ENCODE measurements at regions not wholly inside any gene's neighbourhood (a gene's known extent, or its start where the extent isn't known, plus 50 kb on each side); places are given as distances from the start of the nearest gene placed in this dataset.
"Not testable (repeated sequence)": the region's sequence is repeated elsewhere in the genome, so short reads cannot be mapped to it uniquely, and the experiment has no call there.

DNA sequence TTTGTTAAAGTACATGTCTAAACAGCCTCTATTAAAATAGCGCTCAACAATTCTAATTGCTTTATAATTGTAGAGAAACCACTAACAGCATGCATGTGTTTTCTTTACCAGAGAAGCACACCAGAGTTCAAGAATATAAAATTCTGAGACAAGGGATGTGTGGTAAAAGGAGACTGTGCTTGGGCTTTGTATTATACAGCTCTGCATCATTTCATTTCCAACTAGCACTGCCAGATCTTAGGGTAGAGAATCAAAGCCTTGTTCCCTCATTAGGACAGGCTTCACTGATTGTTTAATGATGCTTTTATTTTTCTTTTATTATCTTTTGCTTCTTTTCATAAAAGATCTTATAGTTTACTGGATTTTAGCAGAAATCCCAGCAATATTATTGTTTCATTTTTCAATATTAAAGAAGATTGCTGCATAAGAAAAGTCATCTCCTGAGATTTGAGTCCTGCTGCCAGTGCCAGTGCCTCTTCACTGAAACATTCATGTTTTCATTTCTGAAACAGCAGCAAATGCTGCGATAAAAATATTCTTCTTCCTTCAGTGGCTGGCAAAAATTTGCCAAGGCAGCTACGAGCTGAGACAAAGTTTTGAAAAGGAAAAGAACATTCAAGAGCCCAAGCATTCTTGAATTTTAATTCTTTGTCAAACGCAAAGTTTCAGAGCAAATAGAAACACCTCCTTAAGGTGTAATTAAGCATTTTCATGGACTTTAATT is 491.0 kb upstream of the PIK3R1 start:
- H3K27me3 ChIP-seq (ENCODE audit: insufficient read depth, low read depth) = no peaks in the 10 kb centered on the region
- intact Hi-C loops (cut with micrococcal nuclease; ENCODE audit: unreplicated experiment) = no loop called here
- no peaks in the 10 kb centered on the region for H3K4me1 ChIP-seq (replicated peaks; ENCODE audit: insufficient read depth)
- H3K9me2 ChIP-seq (ENCODE audit: insufficient read depth) = no peaks in the 10 kb centered on the region; the same call in 1 of the 2 replicates
- H3K4me3 ChIP-seq = no peak overlapping the region
- no peaks in the 10 kb centered on the region for H3K79me2 ChIP-seq (ENCODE audit: low read depth)
- CTCF ChIA-PET = no interaction called here
- no peak for TF ChIP-seq EZH2 (IDR thresholded peaks at IDR 0.05; ENCODE audit: low read depth)
- TF ChIP-seq, protein P1, sequence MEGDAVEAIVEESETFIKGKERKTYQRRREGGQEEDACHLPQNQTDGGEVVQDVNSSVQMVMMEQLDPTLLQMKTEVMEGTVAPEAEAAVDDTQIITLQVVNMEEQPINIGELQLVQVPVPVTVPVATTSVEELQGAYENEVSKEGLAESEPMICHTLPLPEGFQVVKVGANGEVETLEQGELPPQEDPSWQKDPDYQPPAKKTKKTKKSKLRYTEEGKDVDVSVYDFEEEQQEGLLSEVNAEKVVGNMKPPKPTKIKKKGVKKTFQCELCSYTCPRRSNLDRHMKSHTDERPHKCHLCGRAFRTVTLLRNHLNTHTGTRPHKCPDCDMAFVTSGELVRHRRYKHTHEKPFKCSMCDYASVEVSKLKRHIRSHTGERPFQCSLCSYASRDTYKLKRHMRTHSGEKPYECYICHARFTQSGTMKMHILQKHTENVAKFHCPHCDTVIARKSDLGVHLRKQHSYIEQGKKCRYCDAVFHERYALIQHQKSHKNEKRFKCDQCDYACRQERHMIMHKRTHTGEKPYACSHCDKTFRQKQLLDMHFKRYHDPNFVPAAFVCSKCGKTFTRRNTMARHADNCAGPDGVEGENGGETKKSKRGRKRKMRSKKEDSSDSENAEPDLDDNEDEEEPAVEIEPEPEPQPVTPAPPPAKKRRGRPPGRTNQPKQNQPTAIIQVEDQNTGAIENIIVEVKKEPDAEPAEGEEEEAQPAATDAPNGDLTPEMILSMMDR (conservative IDR thresholded peaks at IDR 0.05) = no peak
- H3K27ac ChIP-seq = no peak overlapping the region
- H3K36me3 ChIP-seq (ENCODE audit: low read depth) = no peaks in the 10 kb centered on the region
- POLR2A ChIA-PET (ENCODE audit: unreplicated experiment) = no interaction called here
- DNase-seq = no peak
- H3K9me3 ChIP-seq (ENCODE audit: insufficient read depth, low read depth) = no peaks in the 10 kb centered on the region
- H2AFZ ChIP-seq = no peak overlapping the region
- no peak overlapping the region for H3K4me2 ChIP-seq
- H3F3A ChIP-seq (ENCODE audit: insufficient read depth, low read depth) = no peaks in the 10 kb centered on the region
- H4K20me1 ChIP-seq (ENCODE audit: insufficient read depth) = no peaks in the 10 kb centered on the region
- BruUV-seq (replicated peaks) = no TSS peak

DNA sequence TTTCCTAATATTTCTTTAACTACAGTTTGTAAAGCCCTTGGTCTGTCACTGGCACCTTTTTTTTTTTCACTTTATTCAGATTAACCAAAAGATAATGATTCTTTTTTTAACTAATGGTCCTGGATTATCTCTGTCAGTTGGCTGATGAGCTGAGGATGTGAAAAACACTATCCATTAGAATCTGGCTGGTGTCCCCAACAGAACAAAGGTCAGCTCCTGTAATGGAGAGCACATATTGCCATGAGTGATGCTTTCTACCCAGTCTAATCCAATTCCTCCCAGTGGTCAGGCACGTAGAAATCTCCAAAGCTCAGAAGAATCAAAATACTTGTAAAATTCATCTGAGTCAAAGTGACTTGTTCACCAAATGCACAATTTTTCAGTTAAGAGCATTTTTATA is 491.7 kb upstream of the PIK3R1 start:
- Histone ChIP-seq H4K20me1 (ENCODE audit: insufficient read depth) (no peaks in the 10 kb centered on the region), H3K4me3 (no peak overlapping the region), H2AFZ (no peak overlapping the region), H3K79me2 (ENCODE audit: low read depth) (no peaks in the 10 kb centered on the region), H3K9me2 (ENCODE audit: insufficient read depth) (no peaks in the 10 kb centered on the region; the same call in 1 of the 2 replicates), H3K4me2 (no peak overlapping the region), H3K36me3 (ENCODE audit: low read depth) (no peaks in the 10 kb centered on the region), H3F3A (ENCODE audit: insufficient read depth, low read depth) (no peaks in the 10 kb centered on the region), H3K4me1 (replicated peaks; ENCODE audit: insufficient read depth) (no peaks in the 10 kb centered on the region), H3K27ac (no peak overlapping the region), H3K9me3 (ENCODE audit: insufficient read depth, low read depth) (no peaks in the 10 kb centered on the region), H3K27me3 (ENCODE audit: insufficient read depth, low read depth) (no peaks in the 10 kb centered on the region)
- CTCF ChIA-PET = no interaction called here
- no TSS peak for BruUV-seq (replicated peaks)
- intact Hi-C loops (cut with micrococcal nuclease; ENCODE audit: unreplicated experiment) = no loop called here
- no peak for DNase-seq
- POLR2A ChIA-PET (ENCODE audit: unreplicated experiment) = no interaction called here
- no peak for TF ChIP-seq EZH2 (IDR thresholded peaks at IDR 0.05; ENCODE audit: low read depth)
- TF ChIP-seq, protein P1 (conservative IDR thresholded peaks at IDR 0.05) = no peak

DNA sequence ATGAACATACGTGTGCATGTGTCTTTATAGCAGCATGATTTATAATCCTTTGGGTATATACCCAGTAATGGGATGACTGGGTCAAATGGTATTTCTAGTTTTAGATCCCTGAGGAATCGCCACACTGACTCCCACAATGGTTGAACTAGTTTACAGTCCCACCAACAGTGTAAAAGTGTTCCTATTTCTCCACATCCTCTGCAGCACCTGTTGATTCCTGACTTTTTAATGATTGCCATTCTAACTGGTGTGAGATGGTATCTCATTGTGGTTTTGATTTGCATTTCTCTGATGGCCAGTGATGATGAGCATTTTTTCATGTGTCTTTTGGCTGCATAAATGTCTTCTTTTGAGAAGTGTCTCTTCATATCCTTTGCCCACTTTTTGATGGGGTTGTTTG is 493.0 kb upstream of the PIK3R1 start:
- not testable (repeated sequence) for BruUV-seq (replicated peaks)

More for the DNA sequence above, 493.0 kb upstream of the PIK3R1 start:
- DNase-seq; POLR2A ChIA-PET (ENCODE audit: unreplicated experiment); CTCF ChIA-PET; H3K4me3 ChIP-seq; H3K4me1 ChIP-seq (replicated peaks; ENCODE audit: insufficient read depth); H3K27ac ChIP-seq; H3K9me2 ChIP-seq (ENCODE audit: insufficient read depth); H3K27me3 ChIP-seq (ENCODE audit: insufficient read depth, low read depth); H3K79me2 ChIP-seq (ENCODE audit: low read depth); H4K20me1 ChIP-seq (ENCODE audit: insufficient read depth); H3F3A ChIP-seq (ENCODE audit: insufficient read depth, low read depth); H3K36me3 ChIP-seq (ENCODE audit: low read depth); H2AFZ ChIP-seq; intact Hi-C loops (cut with micrococcal nuclease; ENCODE audit: unreplicated experiment); H3K4me2 ChIP-seq; H3K9me3 ChIP-seq (ENCODE audit: insufficient read depth, low read depth): not testable (repeated sequence)
